Panc1 (cell line): ENCODE measurements at regions not wholly inside any gene's neighbourhood (a gene's known extent, or its start where the extent isn't known, plus 50 kb on each side); places are given as distances from the start of the nearest gene placed in this dataset.

Source experiments
- ATAC-seq: fragments of 200-7000 bp; cut with Tn5 transposase; 2 replicates; pipeline ENCODE4 v1.9.1; 2020; ENCODE audit warnings: mild to moderate bottlenecking, moderate library complexity
- BruUV-seq: library from RNA; stranded (reverse); fragments of 400-500 nt; replicated peaks from 2 replicates; lab custom pipeline; 2021; lab: Mats Ljungman, UMichigan
- CTCF ChIA-PET: fragments of 300-600 bp; sonication (Branson Sonifier 250); formaldehyde crosslinking; loops from one replicate; lab custom pipeline; 2022; ENCODE audit warnings: antibody characterized with exemption; lab: Charles Lee
- POLR2A ChIA-PET: fragments of 300-600 bp; sonication (Branson Sonifier 250); formaldehyde crosslinking; loops from one replicate; lab custom pipeline; 2022; ENCODE audit warnings: antibody characterized with exemption; lab: Charles Lee
- DNase-seq: peaks from one replicate; pipeline ENCODE4 v3.0.0-alpha.2; 2010; ENCODE audit warnings: low read depth, low spot score
- H3K27ac ChIP-seq: 2 replicates; pipeline ENCODE4 v1.5.1; 2011; ENCODE audit warnings: mild to moderate bottlenecking, low read length, inconsistent platforms
- H3K27me3 ChIP-seq: fragments of 200-500 bp; sonication (Bioruptor generic); 2 replicates; pipeline ENCODE4 v1.6.0; 2014; ENCODE audit warnings: low read length, inconsistent platforms; ENCODE audit not compliant: control insufficient read depth, insufficient read depth
- H3K36me3 ChIP-seq: fragments of 200-500 bp; sonication (Bioruptor generic); 2 replicates; pipeline ENCODE4 v1.5.1; 2014; ENCODE audit warnings: inconsistent platforms, mild to moderate bottlenecking, low read length, moderate library complexity; ENCODE audit not compliant: control insufficient read depth, insufficient read depth
- H3K4me1 ChIP-seq: 2 replicates; pipeline ENCODE4 v1.5.1; 2011; ENCODE audit warnings: inconsistent platforms, mild to moderate bottlenecking, low read length, moderate library complexity; ENCODE audit not compliant: control insufficient read depth, insufficient read depth
- H3K4me3 ChIP-seq, 2 experiments: 2 replicates each; pipeline ENCODE4 v1.5.1; 2011 to 2012; ENCODE audit warnings: low read depth in 2 of 2, low read length in 2 of 2, mild to moderate bottlenecking in 2 of 2, inconsistent platforms in 1 of 2, moderate library complexity in 1 of 2
- H3K9me3 ChIP-seq: fragments of 200-500 bp; sonication (Bioruptor generic); 2 replicates; pipeline ENCODE4 v1.5.1; 2014; ENCODE audit warnings: low read depth, mild to moderate bottlenecking, inconsistent platforms, low read length, moderate library complexity; ENCODE audit not compliant: control insufficient read depth, insufficient read depth
- POLR2AphosphoS5 ChIP-seq: IDR thresholded peaks from 2 replicates; pipeline ENCODE4 v1.6.1; 2012; ENCODE audit warnings: mild to moderate bottlenecking, low read depth, low read length, moderate library complexity
- REST ChIP-seq, 2 experiments: IDR thresholded peaks; 2 replicates each; pipeline ENCODE4 v1.6.1; 2011 to 2012; ENCODE audit warnings: low read depth in 2 of 2, control low read depth in 1 of 2, low read length in 1 of 2, mild to moderate bottlenecking in 1 of 2, moderate library complexity in 1 of 2; ENCODE audit not compliant: insufficient read depth in 1 of 2
- SIN3A ChIP-seq: IDR thresholded peaks from 2 replicates; pipeline ENCODE4 v1.6.1; 2012; ENCODE audit warnings: low read depth, mild to moderate bottlenecking, low read length, moderate library complexity, borderline replicate concordance; ENCODE audit not compliant: insufficient read depth
- TCF7L2 ChIP-seq: IDR thresholded peaks from 2 replicates; pipeline ENCODE4 v1.6.1; 2011; ENCODE audit warnings: mild to moderate bottlenecking, low read depth, low read length, inconsistent platforms
- in situ Hi-C: cut with HindIII; loops from 2 replicates; pipeline ENCODE4 v1.10.0; 2016; ENCODE audit warnings: low sequenced_read_pairs, low pct_unique_long_range_greater_than_20kb
- intact Hi-C: fragments of 100-400 bp; cut with micrococcal nuclease; formaldehyde crosslinking; loops from one replicate; pipeline ENCODE4 v1.10.0; 2022; ENCODE audit not compliant: unreplicated experiment
- TF ChIP-seq, protein P1 (sequence below): fragments of 450-650 bp; IDR thresholded peaks from 2 replicates; pipeline ENCODE4 v1.5.1; 2017; ENCODE audit warnings: mild to moderate bottlenecking

GRCh38 chr3:159340877-159341500, 539.1 kb downstream of the MFSD1 start:
- no peak for ATAC-seq
- BruUV-seq = no TSS peak

GRCh38 chr3:159346271-159346903, 544.5 kb downstream of the MFSD1 start:
- in situ Hi-C loops = no loop called here
- H3K27ac ChIP-seq = no peak overlapping the region
- intact Hi-C loops = no loop called here
- no TSS peak for BruUV-seq
- POLR2A ChIA-PET = no interaction called here
- H3K4me3 ChIP-seq = no peak overlapping the region
- H3K9me3 ChIP-seq = no peaks in the 10 kb centered on the region
- H3K27me3 ChIP-seq = peaks cover 3% of the 10 kb centered on the region; the same call in 1 of the 2 replicates
- TF ChIP-seq SIN3A (no peak), POLR2AphosphoS5 (no peak), REST (IDR thresholded peaks at IDR 0.05; ENCODE audit: insufficient read depth in 1 of 2, low read depth in 2 of 2, low read length in 1 of 2) (no peak), TCF7L2 (no peak)
- TF ChIP-seq, protein P1, sequence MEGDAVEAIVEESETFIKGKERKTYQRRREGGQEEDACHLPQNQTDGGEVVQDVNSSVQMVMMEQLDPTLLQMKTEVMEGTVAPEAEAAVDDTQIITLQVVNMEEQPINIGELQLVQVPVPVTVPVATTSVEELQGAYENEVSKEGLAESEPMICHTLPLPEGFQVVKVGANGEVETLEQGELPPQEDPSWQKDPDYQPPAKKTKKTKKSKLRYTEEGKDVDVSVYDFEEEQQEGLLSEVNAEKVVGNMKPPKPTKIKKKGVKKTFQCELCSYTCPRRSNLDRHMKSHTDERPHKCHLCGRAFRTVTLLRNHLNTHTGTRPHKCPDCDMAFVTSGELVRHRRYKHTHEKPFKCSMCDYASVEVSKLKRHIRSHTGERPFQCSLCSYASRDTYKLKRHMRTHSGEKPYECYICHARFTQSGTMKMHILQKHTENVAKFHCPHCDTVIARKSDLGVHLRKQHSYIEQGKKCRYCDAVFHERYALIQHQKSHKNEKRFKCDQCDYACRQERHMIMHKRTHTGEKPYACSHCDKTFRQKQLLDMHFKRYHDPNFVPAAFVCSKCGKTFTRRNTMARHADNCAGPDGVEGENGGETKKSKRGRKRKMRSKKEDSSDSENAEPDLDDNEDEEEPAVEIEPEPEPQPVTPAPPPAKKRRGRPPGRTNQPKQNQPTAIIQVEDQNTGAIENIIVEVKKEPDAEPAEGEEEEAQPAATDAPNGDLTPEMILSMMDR = no peak; the same call in 1 of the 2 replicates
- H3K36me3 ChIP-seq = no peaks in the 10 kb centered on the region
- ATAC-seq (no peak), DNase-seq (no peak)
- H3K4me1 ChIP-seq = no peaks in the 10 kb centered on the region
- CTCF ChIA-PET = interaction anchor here (1.0 kb wide), 1 partner anchor 19 kb away, joined by 3 read pairs; no protein-coding TSS in a partner anchor

More at GRCh38 chr3:159340877-159341500, 539.1 kb downstream of the MFSD1 start:
- intact Hi-C loops = no loop called here
- TF ChIP-seq, protein P1 = no peak
- TF ChIP-seq TCF7L2 = no peak
- TF ChIP-seq REST (IDR thresholded peaks at IDR 0.05; ENCODE audit: insufficient read depth in 1 of 2, low read depth in 2 of 2, low read length in 1 of 2) = no peak
- no peak for TF ChIP-seq SIN3A
- TF ChIP-seq POLR2AphosphoS5 = no peak
- Histone ChIP-seq H3K27ac (no peak overlapping the region), H3K36me3 (no peaks in the 10 kb centered on the region), H3K9me3 (peaks cover 12% of the 10 kb centered on the region; the same call in 1 of the 2 replicates), H3K27me3 (no peaks in the 10 kb centered on the region), H3K4me1 (no peaks in the 10 kb centered on the region), H3K4me3 (no peak overlapping the region)
- in situ Hi-C loops = no loop called here
- no peak for DNase-seq
- POLR2A ChIA-PET = no interaction called here
- CTCF ChIA-PET = no interaction called here
